C4-2B (cell line): ENCODE measurements at regions not wholly inside any gene's neighbourhood (a gene's known extent, or its start where the extent isn't known, plus 50 kb on each side); places are given as distances from the start of the nearest gene placed in this dataset.

ENCODE experiments used
- H3K27ac ChIP-seq: fragments of 450-650 bp; 2 replicates; pipeline ENCODE4 v1.5.1; 2017
- CTCF ChIP-seq: fragments of 450-650 bp; conservative IDR thresholded peaks from 2 replicates; pipeline ENCODE4 v1.5.1; 2017; ENCODE audit warnings: mild to moderate bottlenecking
- ZFX ChIP-seq: fragments of 450-650 bp; IDR thresholded peaks from 2 replicates; pipeline ENCODE4 v1.6.1; 2017

- no peak overlapping the region for H3K27ac ChIP-seq
- no peak for TF ChIP-seq CTCF
- TF ChIP-seq ZFX, result no peak
Observed at GRCh38 chr2:164065038-164065437, 329.2 kb upstream of the FIGN start.

- TF ChIP-seq CTCF, result peak; percentile 77
- TF ChIP-seq ZFX, result no peak
- H3K27ac ChIP-seq, result no peak overlapping the region
Observed at GRCh38 chr2:164061129-164061746, 325.4 kb upstream of the FIGN start.

- TF ChIP-seq ZFX (no peak), CTCF (no peak)
- no peak overlapping the region for H3K27ac ChIP-seq
Observed at GRCh38 chr2:164060031-164060430, 324.2 kb upstream of the FIGN start.

- TF ChIP-seq ZFX, result no peak
- TF ChIP-seq CTCF, result no peak
- H3K27ac ChIP-seq, result no peak overlapping the region
Observed at GRCh38 chr2:164055623-164056022, 319.8 kb upstream of the FIGN start.

- TF ChIP-seq ZFX (no peak), CTCF (no peak)
Observed at GRCh38 chr2:164054651-164055050, 318.8 kb upstream of the FIGN start.

GRCh38 chr2:164053021-164053420 is 317.2 kb upstream of the FIGN start:
- TF ChIP-seq CTCF, result no peak
- no peak for TF ChIP-seq ZFX
- no peak overlapping the region for H3K27ac ChIP-seq

More at GRCh38 chr2:164054651-164055050, 318.8 kb upstream of the FIGN start:
- no peak overlapping the region for H3K27ac ChIP-seq

- no peak overlapping the region for H3K27ac ChIP-seq
- TF ChIP-seq CTCF (no peak), ZFX (no peak)
Observed at GRCh38 chr2:164052006-164052405, 316.2 kb upstream of the FIGN start.
